COLO668 (cell line): ENCODE measurements at regions not wholly inside any gene's neighbourhood (a gene's known extent, or its start where the extent isn't known, plus 50 kb on each side); places are given as distances from the start of the nearest gene placed in this dataset.
"Not testable (repeated sequence)": the region's sequence is repeated elsewhere in the genome, so short reads cannot be mapped to it uniquely, and the experiment has no call there.

ENCODE experiments used
- DNase-seq: peaks from one replicate; lab custom pipeline; 2025; ENCODE audit not compliant: unreplicated experiment; lab: John Stamatoyannopoulos, UW

DNA sequence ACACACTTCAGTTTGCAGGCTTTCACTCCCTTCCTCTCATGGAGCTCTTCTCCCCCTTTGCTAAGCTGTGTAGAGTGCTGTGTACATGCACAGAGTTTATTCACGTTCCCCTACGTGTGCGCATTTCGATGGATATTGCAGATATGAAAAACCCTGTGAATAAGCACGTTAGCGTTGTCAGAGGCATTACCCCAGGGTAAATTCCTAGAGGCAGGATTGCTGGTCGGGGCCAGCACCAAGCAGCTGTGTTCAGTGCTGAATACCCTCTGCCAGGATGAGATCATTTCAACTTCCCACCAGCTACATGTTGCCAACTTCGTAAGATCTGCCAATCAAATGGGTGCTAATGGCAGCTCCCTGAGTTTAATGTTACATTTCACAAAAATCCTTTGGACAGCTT, 172.3 kb upstream of the PPP1R26 start:
- no peak for DNase-seq

DNA sequence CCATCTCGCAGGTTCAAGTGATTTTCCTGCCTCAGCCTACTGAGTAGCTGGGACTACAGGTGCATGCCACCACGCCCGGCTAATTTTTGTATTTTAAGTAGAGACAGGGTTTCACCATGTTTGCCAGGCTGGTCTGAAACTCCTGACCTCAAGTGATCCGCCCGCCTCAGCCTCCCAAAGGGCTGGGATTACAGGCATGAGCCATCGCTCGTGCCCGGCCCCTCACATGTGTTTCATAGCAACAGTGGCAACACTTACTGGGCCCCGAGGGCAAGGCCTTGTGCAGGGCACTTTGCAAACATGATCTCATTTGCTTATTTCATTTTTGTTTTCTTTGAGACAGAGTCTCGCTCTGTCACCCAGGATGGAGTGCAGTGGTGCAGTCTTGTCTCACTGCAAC, 171.7 kb upstream of the PPP1R26 start:
- DNase-seq: not testable (repeated sequence)

- DNase-seq: no peak
These were observed 170.5 kb upstream of the PPP1R26 start for GRCh38 chr9:135308821-135309762.

DNA sequence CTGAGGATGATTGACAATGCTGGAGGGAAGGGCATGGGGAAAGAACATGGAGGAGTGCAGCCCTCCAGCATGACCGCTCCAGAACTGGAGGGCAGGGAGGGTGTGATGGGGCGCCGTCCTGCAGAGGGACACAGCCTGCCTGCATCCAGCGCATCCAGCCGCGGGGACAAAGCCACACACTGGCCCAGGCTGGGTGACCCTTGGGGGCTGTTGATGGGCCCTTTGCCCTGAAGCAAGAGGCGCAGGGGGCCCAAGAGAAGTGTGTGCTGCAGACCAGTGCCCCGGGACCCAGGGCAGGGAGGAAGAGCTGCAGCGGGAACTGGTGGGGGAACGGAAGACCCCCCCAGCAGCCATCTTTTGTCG, 169.8 kb upstream of the PPP1R26 start:
- no peak for DNase-seq

DNA sequence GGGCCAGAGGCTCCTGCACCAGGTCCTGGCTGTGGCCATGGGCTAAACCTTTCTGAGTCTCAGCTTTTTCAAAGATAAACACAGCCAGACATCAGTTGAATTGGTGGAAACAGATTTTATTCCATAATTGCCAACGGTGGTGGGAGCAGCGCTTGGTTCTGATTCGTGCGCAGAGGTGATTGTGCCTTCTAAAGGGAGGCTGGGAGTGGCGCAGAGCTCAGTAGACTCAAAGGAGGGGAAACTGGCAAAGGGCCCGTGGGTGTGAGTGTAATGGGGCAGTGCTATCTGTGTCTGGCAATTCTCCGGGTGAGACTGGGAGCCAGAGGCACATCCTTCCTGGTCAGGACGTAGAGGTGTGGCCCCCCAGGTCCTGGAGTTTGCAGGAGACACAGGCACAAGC, 169.4 kb upstream of the PPP1R26 start:
- DNase-seq: no peak

DNA sequence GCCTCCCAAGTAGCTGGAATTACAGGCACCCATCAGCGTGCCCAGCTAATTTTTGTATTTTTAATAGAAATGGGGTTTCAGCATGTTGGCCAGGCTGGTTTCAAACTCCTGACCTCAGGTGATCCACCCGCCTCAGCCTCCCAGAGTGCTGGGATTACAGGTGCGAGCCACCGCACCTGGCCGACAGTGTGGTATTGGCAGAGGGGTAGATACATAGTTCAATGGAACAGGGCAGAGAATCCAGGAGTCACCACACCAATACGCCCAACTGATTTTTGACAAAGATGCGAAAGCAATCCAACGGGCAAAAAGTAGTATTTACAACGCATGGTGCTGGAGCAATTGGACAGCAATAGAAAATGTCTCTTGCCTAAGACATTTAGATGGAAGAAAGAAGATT, 164.0 kb upstream of the PPP1R26 start:
- no peak for DNase-seq

DNA sequence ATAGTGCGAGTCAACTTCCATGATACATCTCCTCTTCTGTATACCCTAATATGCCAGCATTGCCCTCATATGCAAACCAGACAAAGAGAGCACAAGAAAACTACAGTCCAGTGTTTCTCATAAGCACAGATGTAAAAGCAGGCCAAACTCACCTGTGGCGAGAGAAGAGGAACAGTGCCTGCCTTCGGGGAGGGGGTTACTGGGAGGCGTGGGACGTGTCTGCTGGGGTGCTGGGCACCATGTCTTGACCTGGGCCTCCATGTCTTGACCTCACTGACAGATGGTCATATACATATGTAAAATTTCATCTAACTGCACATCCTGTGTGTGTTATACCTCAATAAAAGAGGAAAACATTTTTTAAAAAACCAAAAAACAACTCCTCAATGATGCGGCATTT, 159.3 kb upstream of the PPP1R26 start:
- no peak for DNase-seq

DNA sequence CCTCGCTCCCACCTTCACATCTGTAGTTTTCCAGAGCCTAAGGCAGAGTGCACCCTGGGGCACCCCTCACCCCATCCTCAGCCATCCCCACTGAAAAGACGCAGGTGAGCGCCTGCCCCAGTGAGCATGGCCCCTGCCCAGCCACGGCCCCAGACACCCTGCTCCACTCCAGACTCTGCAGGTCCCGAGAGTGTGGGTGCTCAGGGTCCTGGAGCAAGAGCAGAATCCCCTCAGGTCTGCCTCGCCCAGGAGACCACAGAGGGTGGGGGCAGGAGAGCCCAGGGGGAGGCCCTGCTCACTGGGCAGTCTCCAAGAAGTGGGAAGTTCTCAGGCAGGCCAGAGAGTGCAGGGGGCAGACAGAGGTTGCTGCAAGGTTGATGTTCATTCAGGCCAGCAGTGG, 158.6 kb upstream of the PPP1R26 start:
- DNase-seq: no peak

DNA sequence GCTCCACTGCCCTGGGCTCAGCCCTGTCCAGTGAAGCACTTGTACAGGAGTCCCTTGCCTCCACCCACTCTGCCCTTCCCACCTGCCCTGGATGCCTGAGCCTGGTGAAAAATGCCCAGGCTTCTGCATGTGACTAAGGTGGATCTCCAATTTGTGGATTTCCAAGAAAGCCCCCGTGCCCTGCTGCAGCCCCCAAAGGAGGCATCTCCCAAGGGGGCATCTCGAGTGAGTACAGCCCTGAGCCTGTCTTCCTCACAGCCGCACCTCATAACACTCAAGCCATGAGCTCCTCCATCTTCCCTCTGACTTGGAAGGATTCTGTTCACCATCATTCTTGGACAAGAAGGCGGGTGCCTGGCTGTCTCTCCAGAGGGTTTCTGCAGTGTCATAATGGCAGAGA, 158.0 kb upstream of the PPP1R26 start:
- no peak for DNase-seq

GRCh38 chr9:135324329-135324728, 155.3 kb upstream of the PPP1R26 start:
- no peak for DNase-seq

- no peak for DNase-seq
These were observed 153.4 kb upstream of the PPP1R26 start for GRCh38 chr9:135326141-135326540.

DNA sequence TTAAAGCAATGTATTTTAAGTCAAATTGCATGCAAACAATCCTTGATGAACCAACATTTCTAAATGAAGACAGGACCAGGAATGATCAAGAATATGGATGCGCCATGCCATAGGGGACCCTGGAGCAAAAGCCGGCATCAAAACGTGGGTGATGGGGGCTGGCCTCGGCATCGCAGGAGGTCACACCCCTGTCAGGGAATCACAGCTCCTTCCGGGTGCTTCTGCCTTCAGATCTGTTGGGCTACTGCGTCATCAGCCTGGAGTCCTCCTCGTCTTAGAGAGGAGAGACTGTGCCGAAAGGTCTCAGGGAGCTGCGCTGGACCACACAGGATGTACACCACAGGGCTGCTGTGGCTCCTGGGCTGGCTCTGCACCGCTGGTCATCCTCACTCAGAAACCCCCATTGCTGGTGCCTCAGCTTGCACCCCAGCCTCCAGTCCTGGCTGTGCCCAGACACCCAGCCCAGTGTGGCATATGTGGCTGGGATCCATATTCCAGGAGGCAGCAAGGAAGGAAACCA, 152.9 kb upstream of the PPP1R26 start:
- DNase-seq: no peak

DNA sequence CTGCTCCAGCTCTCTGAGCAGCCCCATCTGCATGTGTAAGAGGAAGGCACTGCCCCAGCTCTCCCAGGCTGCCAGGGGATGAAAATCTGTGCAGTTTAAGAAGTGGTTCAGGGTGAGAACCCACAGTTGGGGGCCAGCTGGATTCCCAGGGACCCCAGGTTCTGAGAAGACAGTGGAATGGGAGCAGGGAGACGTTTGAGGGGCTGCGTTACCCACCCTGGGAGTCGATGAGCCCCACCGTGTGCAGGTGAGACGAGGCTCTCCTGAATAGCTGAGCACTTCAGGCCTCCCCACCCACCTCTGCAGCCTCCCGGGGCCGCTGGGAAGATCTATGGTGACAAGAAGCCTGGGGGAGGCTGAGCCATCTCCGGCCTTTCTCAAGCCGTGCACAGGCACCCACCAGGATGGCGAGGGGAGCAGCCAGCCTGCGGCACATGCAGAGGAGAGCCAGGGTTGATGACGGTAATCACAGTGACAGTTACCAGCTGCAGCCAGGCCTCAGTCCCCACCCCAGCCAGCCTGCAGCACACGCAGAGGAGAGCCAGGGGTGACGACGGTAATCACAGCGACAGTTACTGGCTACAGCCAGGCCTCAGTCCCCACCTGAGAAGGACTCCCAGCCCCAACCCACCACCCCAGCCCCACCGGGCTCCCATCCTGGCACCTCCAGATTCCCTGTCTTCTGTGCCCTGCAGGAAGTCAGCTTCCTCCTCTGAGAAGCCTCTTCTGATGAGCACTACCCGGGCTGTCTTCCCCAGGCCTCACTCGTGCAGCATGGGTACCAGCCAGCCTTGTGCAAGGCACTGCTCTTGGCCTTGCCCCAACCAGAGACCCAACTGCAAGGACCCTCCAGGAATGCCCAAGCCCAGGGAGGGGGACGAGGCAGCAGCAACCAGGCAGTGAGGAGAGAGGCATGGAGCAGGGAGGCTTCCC, 150.8 kb upstream of the PPP1R26 start:
- no peak for DNase-seq

DNA sequence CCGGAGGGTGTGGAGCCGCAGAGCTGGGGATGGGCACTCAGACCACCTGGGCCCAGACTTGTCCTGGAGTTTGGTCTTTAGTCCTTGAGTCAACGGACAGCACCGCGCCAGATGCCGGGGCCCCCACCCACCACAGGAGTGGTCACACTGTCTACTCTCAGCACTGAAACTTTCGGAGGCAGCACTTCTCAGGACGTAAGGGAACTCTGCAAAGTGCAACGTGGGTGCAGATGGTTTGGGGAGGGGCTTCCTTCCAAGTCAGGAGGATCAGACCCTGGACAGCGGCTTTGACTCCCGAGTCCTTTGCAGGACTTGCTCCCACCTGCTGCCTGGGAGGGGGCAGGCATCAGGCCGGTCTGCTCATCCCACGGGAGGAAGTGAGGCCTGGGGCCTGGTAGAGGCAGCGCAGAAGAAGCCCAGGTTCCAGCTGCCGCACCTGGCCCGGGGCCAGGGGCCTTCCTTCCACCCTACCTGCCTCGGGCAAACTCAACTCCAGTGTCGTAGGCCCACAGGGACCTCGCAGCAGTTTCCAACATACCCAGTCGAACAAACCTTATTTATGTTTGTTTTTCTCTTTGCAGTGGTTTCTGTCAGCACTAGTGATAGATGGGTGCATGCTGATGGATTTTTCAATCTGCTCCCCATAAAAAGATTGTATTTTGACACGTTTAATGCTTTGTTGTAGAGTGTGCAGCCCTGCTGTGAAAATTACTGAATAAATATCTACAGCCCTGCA, 149.8 kb upstream of the PPP1R26 start:
- peak; percentile 63 for DNase-seq

DNA sequence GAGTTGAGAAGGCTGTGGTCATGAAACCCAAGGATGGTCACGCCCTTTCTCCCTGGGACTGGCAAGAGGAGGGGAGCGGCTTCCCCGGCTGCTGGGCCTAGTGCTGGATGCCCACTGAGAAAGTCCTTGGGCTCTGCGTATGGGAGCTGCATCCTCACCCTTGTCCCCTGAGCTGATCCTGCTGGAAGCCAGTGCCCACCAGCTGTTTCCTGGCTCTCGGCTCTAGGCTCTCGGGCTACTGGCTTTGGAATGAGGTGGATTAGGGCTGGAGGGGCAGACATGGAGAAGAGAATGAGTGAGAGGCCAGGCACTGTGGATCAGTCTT, 149.3 kb upstream of the PPP1R26 start:
- peak; percentile 21 for DNase-seq

GRCh38 chr9:135330685-135331590, 148.6 kb upstream of the PPP1R26 start:
- no peak for DNase-seq

GRCh38 chr9:135332516-135332915, 147.1 kb upstream of the PPP1R26 start:
- DNase-seq: no peak

- DNase-seq: no peak
These were observed 146.4 kb upstream of the PPP1R26 start for GRCh38 chr9:135332979-135333748.

- no peak for DNase-seq
These were observed 144.6 kb upstream of the PPP1R26 start for GRCh38 chr9:135334953-135335460.
